Omental fat pad (tissue), 3 donors: ENCODE measurements at regions not wholly inside any gene's neighbourhood (a gene's known extent, or its start where the extent isn't known, plus 50 kb on each side); places are given as distances from the start of the nearest gene placed in this dataset.
A peak's percentile ranks its signal among the peaks of the same experiment; 100 is the strongest.

Source experiments
- ATAC-seq: fragments of 150-250 bp; one replicate; pipeline ENCODE4 v1.9.1; 2016; ENCODE audit warnings: mild to moderate bottlenecking, moderate library complexity; ENCODE audit not compliant: low FRiP score
- DNase-seq: peaks from one replicate; pipeline ENCODE4 v3.0.0-alpha.2; 2019; ENCODE audit warnings: low spot score
- TF ChIP-seq, protein P1 (sequence below), 3 donors: fragments of 450-650 bp; IDR thresholded peaks; one replicate each; pipeline ENCODE4 v1.5.1; 2016 to 2017; ENCODE audit warnings: antibody characterized with exemption in 3 of 3, mild to moderate bottlenecking in 3 of 3, moderate library complexity in 2 of 3

DNA sequence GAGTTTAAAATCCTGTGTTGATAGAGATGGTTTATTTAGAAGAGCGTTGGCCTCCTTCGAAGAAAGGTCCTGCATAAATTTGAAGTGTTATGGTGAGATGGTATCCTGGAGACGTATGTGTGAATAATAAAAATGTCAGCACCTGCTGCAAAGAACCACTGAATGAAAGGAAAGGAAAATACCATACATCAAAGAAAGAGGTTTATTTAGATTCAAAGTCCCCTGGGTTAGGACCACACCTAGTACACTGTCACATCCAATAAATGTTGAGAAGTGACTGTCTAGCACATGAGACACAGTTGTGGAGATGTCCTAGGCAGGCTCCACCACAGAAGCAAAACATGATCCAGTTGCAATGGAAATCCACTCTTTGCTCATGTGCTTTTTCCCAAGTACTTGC lies 214.7 kb downstream of the PAX1 start:
- no peak for ATAC-seq
- no peak for DNase-seq
- TF ChIP-seq, protein P1, sequence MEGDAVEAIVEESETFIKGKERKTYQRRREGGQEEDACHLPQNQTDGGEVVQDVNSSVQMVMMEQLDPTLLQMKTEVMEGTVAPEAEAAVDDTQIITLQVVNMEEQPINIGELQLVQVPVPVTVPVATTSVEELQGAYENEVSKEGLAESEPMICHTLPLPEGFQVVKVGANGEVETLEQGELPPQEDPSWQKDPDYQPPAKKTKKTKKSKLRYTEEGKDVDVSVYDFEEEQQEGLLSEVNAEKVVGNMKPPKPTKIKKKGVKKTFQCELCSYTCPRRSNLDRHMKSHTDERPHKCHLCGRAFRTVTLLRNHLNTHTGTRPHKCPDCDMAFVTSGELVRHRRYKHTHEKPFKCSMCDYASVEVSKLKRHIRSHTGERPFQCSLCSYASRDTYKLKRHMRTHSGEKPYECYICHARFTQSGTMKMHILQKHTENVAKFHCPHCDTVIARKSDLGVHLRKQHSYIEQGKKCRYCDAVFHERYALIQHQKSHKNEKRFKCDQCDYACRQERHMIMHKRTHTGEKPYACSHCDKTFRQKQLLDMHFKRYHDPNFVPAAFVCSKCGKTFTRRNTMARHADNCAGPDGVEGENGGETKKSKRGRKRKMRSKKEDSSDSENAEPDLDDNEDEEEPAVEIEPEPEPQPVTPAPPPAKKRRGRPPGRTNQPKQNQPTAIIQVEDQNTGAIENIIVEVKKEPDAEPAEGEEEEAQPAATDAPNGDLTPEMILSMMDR (IDR thresholded peaks at IDR 0.05) = no peak

DNA sequence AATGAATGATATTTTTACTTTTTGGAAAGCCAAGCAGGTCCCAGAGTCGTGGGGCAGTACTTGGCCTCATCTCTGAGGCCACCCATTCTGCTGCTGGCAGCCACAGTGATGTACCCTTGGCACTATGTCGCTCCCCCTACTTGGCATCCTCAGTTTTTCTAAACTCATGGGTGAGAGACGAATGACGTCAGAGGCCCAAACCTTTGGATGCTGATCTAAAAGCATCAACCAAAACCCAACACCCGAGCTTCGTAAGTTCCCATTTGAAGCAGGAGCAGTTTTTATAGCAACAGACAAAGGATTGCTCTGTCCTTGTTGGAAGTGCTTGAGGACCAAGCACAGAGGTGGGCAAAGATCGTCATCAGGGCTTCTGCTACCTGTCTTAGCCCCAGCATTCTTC lies 212.9 kb downstream of the PAX1 start:
- no peak for DNase-seq
- TF ChIP-seq, protein P1 (IDR thresholded peaks at IDR 0.05) = no peak
- no peak for ATAC-seq

DNA sequence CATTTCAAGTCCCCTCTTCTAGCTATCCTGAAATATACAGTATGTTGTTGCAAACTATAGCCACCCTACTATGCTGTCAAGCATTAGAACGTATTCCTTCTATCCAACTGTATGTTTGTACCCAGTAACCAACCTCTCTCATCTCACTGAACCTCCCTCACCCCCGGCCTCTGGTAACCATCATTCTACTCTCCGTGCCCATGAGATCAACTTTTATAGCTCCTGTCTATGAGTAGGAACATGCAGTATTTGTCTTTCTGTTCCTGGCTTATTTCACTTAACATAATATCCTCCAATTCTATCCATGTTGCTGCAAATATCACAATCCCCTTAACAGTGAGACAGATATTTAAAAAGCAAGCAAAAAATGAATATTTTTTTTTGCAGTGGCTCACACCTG lies 196.9 kb downstream of the PAX1 start:
- TF ChIP-seq, protein P1 (IDR thresholded peaks at IDR 0.05) = no peak
- ATAC-seq = no peak

DNA sequence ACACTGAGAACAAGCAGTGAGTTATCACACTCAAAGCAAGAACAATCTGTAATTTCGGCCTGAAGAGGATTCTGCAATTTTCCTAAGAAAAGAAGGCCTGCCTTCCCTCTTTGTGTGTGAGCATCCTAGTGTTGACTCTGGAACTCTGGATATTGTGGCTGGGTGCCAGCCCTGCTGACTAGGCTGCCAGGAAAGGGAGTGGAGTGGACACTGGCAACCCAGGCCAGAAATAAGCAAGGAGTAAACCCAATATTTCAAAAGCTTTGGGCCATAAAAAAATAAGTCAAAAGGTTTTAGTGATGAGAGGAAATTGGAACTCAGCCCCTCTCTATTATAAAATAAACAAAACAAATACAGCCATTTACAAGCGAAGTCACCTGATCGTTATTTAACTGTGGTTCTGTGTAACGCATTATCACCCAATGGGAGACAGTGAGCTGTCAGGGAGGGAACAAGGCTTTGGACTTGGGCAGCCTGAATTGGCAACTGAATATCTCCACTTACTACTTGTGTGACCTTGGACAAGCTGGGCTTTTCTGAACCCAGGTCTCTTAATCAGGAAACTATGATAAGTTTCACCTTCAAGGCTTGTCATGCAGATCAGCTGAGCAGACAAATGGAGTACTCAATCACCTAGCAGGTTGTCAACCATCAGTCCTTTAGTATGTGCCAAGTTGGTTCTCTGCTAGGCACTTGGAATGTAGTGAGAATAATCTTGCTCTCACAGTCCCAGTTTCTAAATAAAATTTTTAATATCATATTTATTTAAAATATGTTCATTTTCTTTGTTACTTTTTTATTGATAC lies 196.2 kb downstream of the PAX1 start:
- DNase-seq (peak; percentile 29), ATAC-seq (peak; percentile 83)

More for the DNA sequence above, 196.9 kb downstream of the PAX1 start:
- DNase-seq = no peak

DNA sequence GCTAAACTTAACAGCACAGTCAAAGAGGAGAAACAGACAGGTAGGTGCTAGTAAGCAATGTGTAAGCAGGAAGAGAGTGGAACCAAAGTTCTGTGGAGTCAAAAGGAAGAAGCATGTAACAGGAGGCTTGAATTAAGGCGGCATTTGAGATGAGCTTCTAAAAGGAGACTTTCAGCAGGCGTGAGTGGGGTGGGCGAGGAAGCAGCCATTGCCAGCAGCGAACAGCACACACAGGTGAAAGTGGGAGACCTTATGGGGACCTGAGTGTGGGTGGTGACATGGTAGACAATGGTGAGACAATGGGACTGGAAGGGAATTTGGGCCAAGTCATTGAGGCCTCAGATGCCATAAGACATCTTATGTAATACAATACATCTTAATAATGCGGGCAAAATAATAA lies 195.0 kb downstream of the PAX1 start:
- DNase-seq = no peak
- no peak for ATAC-seq

More for the DNA sequence above, 196.2 kb downstream of the PAX1 start:
- TF ChIP-seq, protein P1 (IDR thresholded peaks at IDR 0.05) = no peak

DNA sequence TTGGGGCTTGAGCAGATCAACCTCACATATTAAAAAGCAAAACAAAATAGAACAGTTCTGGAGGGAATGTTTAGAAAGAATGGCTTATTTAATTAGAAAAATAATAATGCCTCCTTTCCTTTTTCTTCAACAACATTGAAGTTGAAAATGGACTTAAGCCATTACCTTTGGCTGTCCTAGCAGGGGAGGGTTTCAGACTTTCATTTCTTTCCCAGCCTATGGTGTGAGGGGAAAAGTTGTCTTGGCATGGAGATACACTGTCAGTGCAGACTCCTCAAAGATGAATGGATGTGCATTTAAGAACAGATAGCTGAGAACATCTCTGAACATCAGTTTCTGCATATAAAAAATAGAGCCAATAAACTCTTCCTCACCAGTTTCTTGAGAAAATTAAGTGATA lies 169.5 kb downstream of the PAX1 start:
- TF ChIP-seq, protein P1 (IDR thresholded peaks at IDR 0.05) = no peak
- no peak for ATAC-seq
- no peak for DNase-seq

More for the DNA sequence above, 195.0 kb downstream of the PAX1 start:
- TF ChIP-seq, protein P1 (IDR thresholded peaks at IDR 0.05) = no peak

DNA sequence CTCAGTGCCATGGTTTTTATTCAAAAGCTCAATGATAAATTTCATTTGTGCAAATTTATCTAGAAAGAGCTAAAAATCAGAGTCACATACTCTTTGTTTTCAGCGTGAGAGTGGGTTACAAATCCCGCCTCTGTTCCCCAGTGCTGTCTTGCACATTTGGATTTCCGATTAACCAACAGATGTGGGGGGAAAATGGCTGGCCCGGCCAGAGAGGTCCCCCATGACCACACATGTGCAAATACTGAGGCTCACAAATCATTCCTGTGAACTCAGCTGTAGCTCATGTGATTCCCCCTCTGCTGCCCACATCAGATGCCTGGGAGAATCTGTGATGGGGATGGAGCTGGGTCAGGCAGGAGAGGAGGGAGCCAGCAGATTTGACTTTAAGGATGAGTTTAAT lies 168.7 kb downstream of the PAX1 start:
- TF ChIP-seq, protein P1 (IDR thresholded peaks at IDR 0.05) = no peak
- ATAC-seq (no peak), DNase-seq (no peak)
